KMS-11 (cell line): ENCODE measurements at regions not wholly inside any gene's neighbourhood (a gene's known extent, or its start where the extent isn't known, plus 50 kb on each side); places are given as distances from the start of the nearest gene placed in this dataset.

Experiments used
- H2AFZ ChIP-seq: fragments of 200-600 bp; sonication (generic); 2 replicates; pipeline ENCODE4 v1.6.1; 2016; ENCODE audit warnings: antibody characterized with exemption, mixed run types, low read depth
- H3K27ac ChIP-seq: fragments of 200-600 bp; sonication (generic); 2 replicates; pipeline ENCODE4 v1.6.1; 2016; ENCODE audit warnings: mild to moderate bottlenecking, mixed run types
- H3K27me3 ChIP-seq: fragments of 200-600 bp; sonication (generic); 2 replicates; pipeline ENCODE4 v1.6.1; 2017; ENCODE audit warnings: mild to moderate bottlenecking, low read depth, mixed run types, moderate library complexity; ENCODE audit not compliant: insufficient read depth
- H3K36me3 ChIP-seq: fragments of 200-600 bp; sonication (generic); 2 replicates; pipeline ENCODE4 v1.6.1; 2017; ENCODE audit warnings: mild to moderate bottlenecking, mixed run types; ENCODE audit not compliant: insufficient read depth
- H3K4me1 ChIP-seq: fragments of 200-600 bp; sonication (generic); 2 replicates; pipeline ENCODE4 v1.6.1; 2016; ENCODE audit warnings: mild to moderate bottlenecking, low read depth, mixed run types; ENCODE audit not compliant: poor library complexity, severe bottlenecking
- H3K4me2 ChIP-seq: fragments of 200-600 bp; sonication (generic); 2 replicates; pipeline ENCODE4 v1.7.0; 2016; ENCODE audit warnings: mild to moderate bottlenecking, mixed run types
- H3K4me3 ChIP-seq: fragments of 200-600 bp; sonication (generic); IDR thresholded peaks from 2 replicates; pipeline ENCODE4 v1.6.1; 2017; ENCODE audit warnings: low read depth, low read length, mixed read lengths; ENCODE audit not compliant: insufficient read depth
- H3K79me2 ChIP-seq: fragments of 200-600 bp; sonication (generic); 2 replicates; pipeline ENCODE4 v1.6.1; 2016; ENCODE audit warnings: low read depth, mixed run types; ENCODE audit not compliant: insufficient read depth
- H3K9ac ChIP-seq: fragments of 200-600 bp; sonication (generic); 2 replicates; pipeline ENCODE4 v1.6.1; 2016; ENCODE audit warnings: mild to moderate bottlenecking, mixed run types
- H4K20me1 ChIP-seq: fragments of 200-600 bp; sonication (generic); 2 replicates; pipeline ENCODE4 v1.6.1; 2016; ENCODE audit warnings: mild to moderate bottlenecking, mixed run types; ENCODE audit not compliant: insufficient read depth
- CTCF ChIP-seq: fragments of 200-600 bp; sonication (generic); conservative IDR thresholded peaks from 2 replicates; pipeline ENCODE4 v1.6.1; 2017; ENCODE audit warnings: low read depth, mild to moderate bottlenecking, antibody characterized with exemption, low read length, moderate library complexity, mixed read lengths

- no peak overlapping the region for H3K27ac ChIP-seq
- no peaks in the 10 kb centered on the region for H4K20me1 ChIP-seq
- no peaks in the 10 kb centered on the region for H3K79me2 ChIP-seq
- no peak for TF ChIP-seq CTCF
- H3K36me3 ChIP-seq = no peaks in the 10 kb centered on the region
- no peaks in the 10 kb centered on the region for H3K4me1 ChIP-seq
- no peak overlapping the region for H3K4me2 ChIP-seq
- no peaks in the 10 kb centered on the region for H3K27me3 ChIP-seq
- H3K4me3 ChIP-seq = no peak overlapping the region
- H2AFZ ChIP-seq = no peak overlapping the region
- H3K9ac ChIP-seq = no peak overlapping the region
Observed at GRCh38 chr7:88700725-88701124, 58.8 kb upstream of the ZNF804B start.

GRCh38 chr7:88694207-88694606 lies 65.3 kb upstream of the ZNF804B start:
- Histone ChIP-seq H4K20me1 (no peaks in the 10 kb centered on the region), H3K27me3 (no peaks in the 10 kb centered on the region), H3K4me3 (no peak overlapping the region), H3K9ac (no peak overlapping the region), H2AFZ (no peak overlapping the region), H3K4me1 (no peaks in the 10 kb centered on the region), H3K36me3 (no peaks in the 10 kb centered on the region), H3K4me2 (no peak overlapping the region), H3K79me2 (no peaks in the 10 kb centered on the region), H3K27ac (no peak overlapping the region)
- TF ChIP-seq CTCF = no peak

GRCh38 chr7:88693131-88693530 lies 66.4 kb upstream of the ZNF804B start:
- H4K20me1 ChIP-seq = no peaks in the 10 kb centered on the region
- H3K9ac ChIP-seq = no peak overlapping the region
- H3K4me1 ChIP-seq = no peaks in the 10 kb centered on the region
- no peak overlapping the region for H3K4me3 ChIP-seq
- TF ChIP-seq CTCF = no peak
- no peaks in the 10 kb centered on the region for H3K36me3 ChIP-seq
- H3K4me2 ChIP-seq = no peak overlapping the region
- no peak overlapping the region for H2AFZ ChIP-seq
- no peaks in the 10 kb centered on the region for H3K27me3 ChIP-seq
- no peaks in the 10 kb centered on the region for H3K79me2 ChIP-seq
- no peak overlapping the region for H3K27ac ChIP-seq

- Histone ChIP-seq H3K4me2 (no peak overlapping the region), H3K27me3 (no peaks in the 10 kb centered on the region)
Observed at GRCh38 chr7:88692493-88692892, 67.0 kb upstream of the ZNF804B start.

More at GRCh38 chr7:88692493-88692892, 67.0 kb upstream of the ZNF804B start:
- Histone ChIP-seq H3K79me2 (no peaks in the 10 kb centered on the region), H2AFZ (no peak overlapping the region), H4K20me1 (no peaks in the 10 kb centered on the region), H3K36me3 (no peaks in the 10 kb centered on the region), H3K27ac (no peak overlapping the region), H3K4me1 (no peaks in the 10 kb centered on the region), H3K4me3 (no peak overlapping the region), H3K9ac (no peak overlapping the region)
- no peak for TF ChIP-seq CTCF
